GM10266 (cell line): ENCODE measurements at regions not wholly inside any gene's neighbourhood (a gene's known extent, or its start where the extent isn't known, plus 50 kb on each side); places are given as distances from the start of the nearest gene placed in this dataset.

Experiments
- DNase-seq: peaks from one replicate; pipeline ENCODE4 v3.0.0; 2012; ENCODE audit errors: extremely low spot score
- CTCF ChIP-seq: IDR thresholded peaks from 2 replicates; pipeline ENCODE4 v1.5.1; 2012; ENCODE audit warnings: mild to moderate bottlenecking, low read depth; ENCODE audit not compliant: control insufficient read depth, insufficient read depth; ENCODE audit errors: missing control alignments

GRCh38 chr3:176954517-176954916, 242.8 kb downstream of the TBL1XR1 start:
- TF ChIP-seq CTCF: no peak
- DNase-seq: no peak

GRCh38 chr3:176953106-176954060, 243.9 kb downstream of the TBL1XR1 start:
- DNase-seq: no peak
- TF ChIP-seq CTCF: no peak

- DNase-seq: no peak
- no peak for TF ChIP-seq CTCF
Measured at GRCh38 chr3:176951586-176952292, 245.5 kb downstream of the TBL1XR1 start.

- no peak for TF ChIP-seq CTCF
- DNase-seq: no peak
Measured at GRCh38 chr3:176951144-176951543, 246.1 kb downstream of the TBL1XR1 start.

- no peak for DNase-seq
- no peak for TF ChIP-seq CTCF
Measured at GRCh38 chr3:176950743-176951142, 246.5 kb downstream of the TBL1XR1 start.

- no peak for DNase-seq
- no peak for TF ChIP-seq CTCF
Measured at GRCh38 chr3:176948151-176948550, 249.1 kb downstream of the TBL1XR1 start.

- no peak for DNase-seq
- TF ChIP-seq CTCF: no peak
Measured at GRCh38 chr3:176946202-176946601, 251.1 kb downstream of the TBL1XR1 start.
